ENCODE measurements at regions not wholly inside any gene's neighbourhood (a gene's known extent, or its start where the extent isn't known, plus 50 kb on each side); places are given as distances from the start of the nearest gene placed in this dataset.

GRCh38 chr11:15490535-15490934 is 375.8 kb downstream of the INSC start:
- TF ChIP-seq POLR2A (IDR thresholded peaks at IDR 0.05; ENCODE audit: low read length) (no peak), GATA1 (IDR thresholded peaks at IDR 0.05; ENCODE audit: low read depth, low read length) (no peak)

All from erythroblast (primary cell).